ENCODE measurements at regions not wholly inside any gene's neighbourhood (a gene's known extent, or its start where the extent isn't known, plus 50 kb on each side); places are given as distances from the start of the nearest gene placed in this dataset.

GRCh38 chr18:5673616-5674015 is 129.8 kb upstream of the EPB41L3 start:
- TF ChIP-seq CTCF (IDR thresholded peaks at IDR 0.05; ENCODE audit: insufficient read depth, low read depth, low read length) = no peak
- no peak for DNase-seq (ENCODE audit: low read depth)
- no peak overlapping the region for H3K4me3 ChIP-seq (ENCODE audit: low read depth, low read length)

- no peak overlapping the region for H3K4me3 ChIP-seq (ENCODE audit: low read depth, low read length)
- no peak for TF ChIP-seq CTCF (IDR thresholded peaks at IDR 0.05; ENCODE audit: insufficient read depth, low read depth, low read length)
- DNase-seq (ENCODE audit: low read depth) = no peak
Measured at GRCh38 chr18:5669585-5669984, 125.8 kb upstream of the EPB41L3 start.

- TF ChIP-seq CTCF (IDR thresholded peaks at IDR 0.05; ENCODE audit: insufficient read depth, low read depth, low read length) = no peak
- no peak overlapping the region for H3K4me3 ChIP-seq (ENCODE audit: low read depth, low read length)
- no peak for DNase-seq (ENCODE audit: low read depth)
Measured at GRCh38 chr18:5668087-5668715, 124.4 kb upstream of the EPB41L3 start.

GRCh38 chr18:5667356-5667755 is 123.6 kb upstream of the EPB41L3 start:
- TF ChIP-seq CTCF (IDR thresholded peaks at IDR 0.05; ENCODE audit: insufficient read depth, low read depth, low read length) = no peak
- no peak overlapping the region for H3K4me3 ChIP-seq (ENCODE audit: low read depth, low read length)
- no peak for DNase-seq (ENCODE audit: low read depth)

GRCh38 chr18:5662586-5663090 is 118.8 kb upstream of the EPB41L3 start:
- DNase-seq (ENCODE audit: low read depth) = no peak
- no peak for TF ChIP-seq CTCF (IDR thresholded peaks at IDR 0.05; ENCODE audit: insufficient read depth, low read depth, low read length)
- no peak overlapping the region for H3K4me3 ChIP-seq (ENCODE audit: low read depth, low read length)

- no peak for DNase-seq (ENCODE audit: low read depth)
- no peak overlapping the region for H3K4me3 ChIP-seq (ENCODE audit: low read depth, low read length)
- TF ChIP-seq CTCF (IDR thresholded peaks at IDR 0.05; ENCODE audit: insufficient read depth, low read depth, low read length) = no peak
Measured at GRCh38 chr18:5661179-5661578, 117.4 kb upstream of the EPB41L3 start.

- no peak overlapping the region for H3K4me3 ChIP-seq (ENCODE audit: low read depth, low read length)
- DNase-seq (ENCODE audit: low read depth) = no peak
- no peak for TF ChIP-seq CTCF (IDR thresholded peaks at IDR 0.05; ENCODE audit: insufficient read depth, low read depth, low read length)
Measured at GRCh38 chr18:5653802-5654201, 110.0 kb upstream of the EPB41L3 start.

Measured in fibroblast of villous mesenchyme (primary cell).